Left ventricle myocardium inferior (tissue), 1 donor: ENCODE measurements at regions not wholly inside any gene's neighbourhood (a gene's known extent, or its start where the extent isn't known, plus 50 kb on each side); places are given as distances from the start of the nearest gene placed in this dataset.

Experiments used
- DNase-seq: peaks from one replicate; pipeline ENCODE4 v3.0.0-alpha.2; 2020
- H3K27ac ChIP-seq: fragments of 200-600 bp; replicated peaks from 2 replicates; pipeline ENCODE4 v1.8.0; 2021
- H3K27me3 ChIP-seq: fragments of 200-600 bp; 2 replicates; pipeline ENCODE4 v1.8.0; 2021; ENCODE audit warnings: low read depth
- H3K36me3 ChIP-seq: fragments of 200-600 bp; 2 replicates; pipeline ENCODE4 v1.8.0; 2021
- H3K4me1 ChIP-seq: fragments of 200-600 bp; 2 replicates; pipeline ENCODE4 v1.8.0; 2021
- H3K4me3 ChIP-seq: fragments of 200-600 bp; 2 replicates; pipeline ENCODE4 v1.8.0; 2021; ENCODE audit warnings: mild to moderate bottlenecking, moderate library complexity
- H3K9me3 ChIP-seq: fragments of 200-600 bp; replicated peaks from 2 replicates; pipeline ENCODE4 v1.8.0; 2021
- CTCF ChIP-seq: fragments of 200-600 bp; IDR thresholded peaks from 2 replicates; pipeline ENCODE4 v1.8.0; 2021; ENCODE audit warnings: antibody characterized with exemption, mild to moderate bottlenecking, borderline replicate concordance
- intact Hi-C: fragments of 100-400 bp; cut with micrococcal nuclease; formaldehyde crosslinking; loops from one replicate; pipeline ENCODE4 v1.11.0; 2022
- donor health status: DM: no; HTN: yes; CAD: no; lungs with severe emphysema.

GRCh38 chr18:5649439-5649838 is 105.6 kb upstream of the EPB41L3 start:
- H3K27ac ChIP-seq, result no peak overlapping the region
- H3K27me3 ChIP-seq, result peaks cover 11% of the 10 kb centered on the region
- no peak for DNase-seq
- TF ChIP-seq CTCF, result no peak
- H3K4me1 ChIP-seq, result no peaks in the 10 kb centered on the region
- intact Hi-C loops, result no loop called here
- H3K4me3 ChIP-seq, result no peak overlapping the region
- H3K36me3 ChIP-seq, result no peaks in the 10 kb centered on the region
- H3K9me3 ChIP-seq, result no peaks in the 10 kb centered on the region

GRCh38 chr18:5646739-5647138 is 102.9 kb upstream of the EPB41L3 start:
- Histone ChIP-seq H3K4me1 (no peaks in the 10 kb centered on the region), H3K36me3 (no peaks in the 10 kb centered on the region), H3K9me3 (no peaks in the 10 kb centered on the region), H3K27ac (no peak overlapping the region), H3K4me3 (no peak overlapping the region), H3K27me3 (peaks cover 35% of the 10 kb centered on the region)
- TF ChIP-seq CTCF, result no peak
- no peak for DNase-seq
- intact Hi-C loops, result no loop called here

- DNase-seq, result no peak
Observed at GRCh38 chr18:5643288-5643687, 99.5 kb upstream of the EPB41L3 start.

GRCh38 chr18:5640939-5641338 is 97.1 kb upstream of the EPB41L3 start:
- intact Hi-C loops, result no loop called here
- H3K4me3 ChIP-seq, result no peak overlapping the region
- no peaks in the 10 kb centered on the region for H3K4me1 ChIP-seq
- H3K9me3 ChIP-seq, result no peaks in the 10 kb centered on the region
- no peak for TF ChIP-seq CTCF
- H3K27me3 ChIP-seq, result peaks cover 36% of the 10 kb centered on the region
- H3K36me3 ChIP-seq, result no peaks in the 10 kb centered on the region
- H3K27ac ChIP-seq, result no peak overlapping the region
- no peak for DNase-seq

More at GRCh38 chr18:5643288-5643687, 99.5 kb upstream of the EPB41L3 start:
- Histone ChIP-seq H3K4me1 (no peaks in the 10 kb centered on the region), H3K36me3 (no peaks in the 10 kb centered on the region), H3K27me3 (peaks cover 35% of the 10 kb centered on the region), H3K9me3 (no peaks in the 10 kb centered on the region), H3K27ac (no peak overlapping the region), H3K4me3 (no peak overlapping the region)
- TF ChIP-seq CTCF, result no peak
- intact Hi-C loops, result no loop called here

GRCh38 chr18:5639131-5639530 is 95.3 kb upstream of the EPB41L3 start:
- Histone ChIP-seq H3K27ac (no peak overlapping the region), H3K9me3 (no peaks in the 10 kb centered on the region), H3K4me3 (no peak overlapping the region), H3K4me1 (no peaks in the 10 kb centered on the region), H3K36me3 (no peaks in the 10 kb centered on the region), H3K27me3 (peaks cover 37% of the 10 kb centered on the region)
- no peak for DNase-seq
- intact Hi-C loops, result no loop called here
- TF ChIP-seq CTCF, result no peak

- peaks cover 31% of the 10 kb centered on the region for H3K4me1 ChIP-seq
- no peak overlapping the region for H3K4me3 ChIP-seq
- no peaks in the 10 kb centered on the region for H3K9me3 ChIP-seq
- no peak for TF ChIP-seq CTCF
- no peak for DNase-seq
- intact Hi-C loops, result no loop called here
- no peaks in the 10 kb centered on the region for H3K36me3 ChIP-seq
- peaks cover 75% of the 10 kb centered on the region for H3K27me3 ChIP-seq
- no peak overlapping the region for H3K27ac ChIP-seq
Observed at GRCh38 chr18:5632041-5632440, 88.2 kb upstream of the EPB41L3 start.
